NCI-H1092 treated with DMSO at 0.1 percent for 48 hours (cell line): ENCODE measurements at regions not wholly inside any gene's neighbourhood (a gene's known extent, or its start where the extent isn't known, plus 50 kb on each side); places are given as distances from the start of the nearest gene placed in this dataset.

ENCODE experiments used
- DNase-seq: peaks from one replicate; lab custom pipeline; 2025; lab: John Stamatoyannopoulos, UW

DNA sequence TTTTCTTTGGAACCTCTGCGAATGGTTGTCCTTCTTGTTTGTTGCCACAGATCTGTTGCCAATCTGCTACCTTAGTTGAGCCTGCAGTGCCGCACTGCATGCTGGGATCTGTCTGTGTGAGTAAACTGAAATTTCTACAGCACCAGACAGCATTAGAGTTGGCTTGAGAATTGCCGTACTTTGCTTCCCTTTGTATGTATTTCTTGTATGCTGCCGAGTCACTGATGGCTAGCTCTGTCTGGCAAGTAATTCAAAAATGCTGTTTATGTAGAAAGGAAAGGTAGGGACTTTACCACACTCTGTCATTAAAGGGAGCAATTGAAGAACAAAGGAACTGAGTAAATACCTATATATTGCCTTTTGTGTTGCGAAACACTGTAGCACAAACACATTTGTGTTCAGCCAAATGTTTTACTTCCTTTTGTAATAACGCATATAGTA, 857.4 kb downstream of the USP25 start:
- DNase-seq, result peak; percentile 42

DNA sequence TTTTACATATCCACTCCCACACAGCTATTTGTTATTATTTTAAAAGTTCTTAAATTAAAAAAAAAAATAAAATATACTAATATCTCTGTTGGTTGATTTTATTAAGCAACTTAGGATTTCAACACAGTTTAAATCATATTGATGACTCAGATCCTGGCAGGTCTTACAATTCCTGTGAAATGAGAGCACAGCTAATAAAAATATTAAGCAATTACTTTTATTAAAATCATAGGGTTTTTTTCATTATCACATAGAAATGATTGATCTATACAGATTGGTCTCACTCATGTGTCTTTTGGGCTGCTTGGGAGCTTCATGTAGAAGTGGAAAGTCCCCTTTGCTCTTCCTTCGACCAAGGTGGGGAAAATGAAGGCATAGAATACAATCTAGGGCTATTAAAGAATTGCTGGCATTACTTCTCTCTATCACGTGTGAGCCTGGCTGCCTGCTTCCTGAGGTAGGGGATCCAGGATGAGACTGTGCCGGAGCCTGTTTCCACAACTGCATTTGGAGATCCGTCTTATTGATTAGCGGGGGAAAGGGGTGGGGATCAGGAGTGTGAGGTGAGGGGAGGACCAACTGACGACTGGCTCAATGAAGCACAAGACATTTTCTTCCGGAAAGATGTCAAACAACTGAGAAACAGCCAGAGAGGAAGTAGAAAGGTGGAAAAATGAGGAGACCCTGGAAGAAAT, 858.0 kb downstream of the USP25 start:
- peak; percentile 29 for DNase-seq

DNA sequence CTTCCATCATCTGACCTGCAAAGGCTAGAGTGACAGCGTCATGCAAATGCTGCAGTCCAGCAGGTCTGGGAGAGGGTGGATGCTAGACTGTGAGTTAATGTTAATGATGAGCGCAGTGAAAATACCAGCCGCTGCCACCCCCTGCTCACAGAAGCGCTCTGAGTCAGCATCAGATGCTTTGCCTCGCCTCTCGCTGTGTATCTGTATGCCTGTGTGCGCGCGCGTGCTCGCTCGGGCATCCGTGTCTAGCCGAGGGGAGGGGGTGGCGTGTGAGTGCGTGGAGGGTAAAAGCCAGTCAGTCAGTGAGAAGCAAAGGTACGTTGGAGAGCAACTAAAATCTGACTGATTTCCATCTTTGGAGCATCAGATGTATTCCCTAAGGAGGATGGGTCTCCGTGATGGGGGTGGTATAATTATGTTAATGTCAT, 858.7 kb downstream of the USP25 start:
- peak; percentile 61 for DNase-seq

DNA sequence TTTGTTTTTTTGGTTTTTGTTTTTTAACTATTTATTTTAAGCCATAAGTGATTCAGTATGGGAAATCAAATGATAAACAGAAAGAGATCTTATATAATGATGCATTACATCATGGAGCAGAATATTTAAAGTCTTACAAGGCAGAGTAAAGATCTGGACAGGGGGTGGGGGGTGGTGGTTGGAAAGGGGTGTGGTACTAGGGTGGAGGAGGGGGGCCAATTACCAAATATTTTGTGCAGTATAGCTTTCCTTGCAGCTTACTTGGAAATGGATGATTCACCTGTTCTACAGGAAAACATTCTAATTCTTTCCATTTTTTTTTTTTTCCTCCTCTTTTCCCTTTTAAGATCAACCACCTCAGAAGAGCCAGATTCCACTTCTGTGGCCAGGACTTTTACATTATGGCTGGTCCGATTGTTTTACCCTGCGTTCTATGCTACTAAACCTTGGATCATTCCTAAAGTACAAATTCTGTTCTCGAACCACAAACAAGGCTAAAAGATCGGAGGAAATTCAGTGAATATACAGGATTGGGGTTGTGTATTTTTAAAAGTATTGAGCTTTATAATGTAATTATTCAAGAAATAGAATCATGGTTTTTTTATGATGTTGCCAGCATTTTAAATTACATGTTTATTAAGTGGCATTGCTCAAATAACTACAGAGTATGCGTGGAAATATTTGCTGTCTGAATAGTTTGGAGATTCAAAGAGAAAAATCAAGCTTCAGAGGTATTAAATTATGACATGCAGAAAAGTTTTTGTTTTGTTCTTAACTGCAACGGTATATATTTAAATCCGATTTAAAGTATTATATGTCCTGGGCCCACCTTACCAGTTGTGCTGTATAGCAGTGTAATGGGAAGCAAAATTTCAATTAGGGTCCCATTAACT, 859.5 kb downstream of the USP25 start:
- DNase-seq, result no peak

DNA sequence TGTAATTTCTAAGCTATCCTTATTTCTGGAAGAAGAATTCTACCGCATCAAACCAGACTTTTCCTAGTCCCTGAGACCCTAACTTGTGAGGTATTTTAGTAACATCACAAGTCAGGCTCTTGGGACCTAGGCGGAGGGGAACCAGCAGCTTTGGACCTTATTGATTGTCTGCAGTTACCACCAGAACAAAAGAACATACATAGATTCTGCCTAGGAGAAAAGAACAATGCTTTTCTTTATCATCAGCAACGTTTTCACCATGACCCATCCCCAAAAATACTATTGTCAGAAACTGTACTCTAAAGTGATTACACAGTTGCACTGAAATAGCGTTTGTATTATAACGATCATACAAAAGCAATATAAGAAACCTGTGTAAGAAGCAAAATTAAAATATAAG, 860.4 kb downstream of the USP25 start:
- no peak for DNase-seq

DNA sequence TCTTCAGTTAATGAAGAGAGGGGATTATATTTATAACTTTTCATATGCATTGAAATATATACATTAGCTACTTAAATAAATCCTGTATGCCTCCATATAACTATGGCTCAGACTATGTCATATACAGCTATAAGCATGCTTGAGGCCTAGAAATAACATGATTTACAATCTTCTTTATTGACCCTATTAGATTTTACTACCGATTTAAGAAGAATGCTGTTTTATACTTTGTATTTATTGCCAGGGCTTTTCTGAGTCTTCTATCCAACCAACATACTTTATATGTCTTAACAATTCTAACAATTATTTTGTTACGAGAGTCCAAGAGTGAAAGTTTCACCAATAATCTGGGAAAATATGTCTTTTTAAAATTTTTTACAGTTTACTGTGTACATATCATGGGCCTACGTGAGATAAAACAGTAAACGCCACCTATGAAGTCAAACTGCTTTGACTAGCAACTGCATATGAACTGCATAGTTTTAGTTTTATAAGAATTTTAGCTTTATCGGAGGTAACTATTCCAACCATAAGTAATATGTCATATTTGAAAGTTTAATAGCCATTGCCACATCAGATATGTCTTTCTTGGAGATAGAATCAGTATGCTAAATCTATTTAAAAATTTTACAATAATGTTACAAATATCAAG, 861.0 kb downstream of the USP25 start:
- DNase-seq, result no peak

DNA sequence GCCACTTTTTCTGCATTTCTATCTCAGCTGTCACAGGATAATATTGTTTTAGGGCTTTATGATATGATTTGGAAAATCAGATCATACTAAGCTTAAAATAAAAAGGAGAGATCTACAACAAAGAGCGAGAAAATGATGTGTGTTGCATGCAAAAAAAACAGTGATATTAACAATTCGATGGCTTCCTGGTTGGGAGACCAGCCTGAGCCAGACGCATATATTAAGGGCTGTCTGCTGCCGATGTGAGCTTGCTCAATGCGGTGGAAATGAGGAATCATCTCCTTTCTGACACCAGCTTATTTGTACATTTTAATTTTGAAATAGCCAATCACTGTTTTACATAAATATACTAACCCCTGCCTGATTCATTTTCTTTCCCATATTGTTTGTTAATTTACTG, 862.6 kb downstream of the USP25 start:
- DNase-seq, result no peak

DNA sequence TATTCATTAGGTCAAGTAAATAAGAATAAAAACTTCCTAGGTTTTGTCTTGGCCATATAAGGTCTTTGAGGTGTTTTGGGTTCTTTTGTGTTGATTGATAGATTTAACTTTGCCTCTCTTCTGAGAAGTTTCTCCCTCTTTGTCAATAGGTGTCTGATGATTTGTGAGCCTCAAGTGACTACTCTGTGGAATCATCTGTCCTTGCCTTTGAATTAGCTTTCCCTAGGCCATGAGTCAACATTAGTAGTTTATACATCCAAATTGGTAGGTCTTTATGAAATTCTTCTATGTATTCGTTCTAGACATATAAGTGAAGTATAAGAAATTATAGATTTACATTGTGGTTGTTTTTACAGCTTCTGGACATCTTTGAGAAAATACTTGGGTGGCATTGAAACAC, 864.4 kb downstream of the USP25 start:
- no peak for DNase-seq

DNA sequence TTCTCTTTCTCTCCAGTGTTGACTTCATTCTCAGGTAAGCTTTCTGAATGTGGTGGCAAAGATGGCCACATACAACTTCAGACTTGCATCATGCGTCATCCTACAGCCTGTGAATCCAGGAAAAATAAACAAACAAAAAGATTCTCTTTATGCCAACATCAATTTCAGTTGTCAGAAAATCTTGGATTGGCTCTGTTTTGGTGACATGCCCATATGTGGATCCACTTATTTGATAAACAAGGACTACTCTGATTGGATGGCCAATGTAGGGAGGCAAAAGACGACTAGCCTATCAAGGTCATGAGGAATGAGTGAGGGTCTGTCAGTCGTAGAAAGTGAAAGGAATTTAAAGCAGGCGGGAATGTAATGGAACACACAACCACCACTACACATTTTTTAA, 866.6 kb downstream of the USP25 start:
- no peak for DNase-seq

DNA sequence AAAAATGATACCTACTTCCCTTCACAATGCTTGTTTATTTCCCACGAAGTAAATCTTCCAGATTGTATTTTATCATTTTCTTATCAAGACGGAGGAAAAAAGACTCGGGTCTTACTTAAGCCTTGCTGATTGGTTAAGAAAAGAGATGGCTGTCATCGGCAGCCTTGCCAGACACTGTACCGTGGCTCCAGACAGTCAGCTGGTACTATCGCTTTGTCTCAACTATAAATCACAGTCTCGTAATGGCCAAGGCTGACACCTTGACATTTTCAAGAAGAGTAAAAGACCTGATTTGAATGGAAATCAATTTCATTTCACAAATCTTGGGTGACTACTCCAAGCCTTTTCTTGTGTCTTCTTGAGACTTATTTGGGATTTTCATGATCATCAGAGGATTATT, 868.0 kb downstream of the USP25 start:
- DNase-seq, result no peak

DNA sequence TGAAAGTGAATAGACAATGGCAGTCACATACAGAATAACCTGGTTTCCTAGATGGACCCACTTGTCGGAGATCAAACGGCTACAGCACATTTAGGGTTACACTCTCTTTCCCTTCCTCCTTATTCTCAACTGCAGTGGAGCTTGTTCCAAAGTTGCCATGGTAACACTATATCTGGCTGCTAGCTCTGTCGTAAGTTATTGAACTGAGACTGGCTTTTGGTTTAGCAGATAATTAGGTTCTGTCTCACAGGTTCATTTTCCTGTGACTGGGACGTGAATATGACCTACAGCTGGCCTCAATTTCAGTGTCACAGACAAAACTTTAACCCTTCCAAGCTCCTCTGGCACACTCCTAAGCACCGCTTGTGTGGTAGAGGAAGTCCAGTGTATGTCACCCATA, 875.8 kb downstream of the USP25 start:
- no peak for DNase-seq

DNA sequence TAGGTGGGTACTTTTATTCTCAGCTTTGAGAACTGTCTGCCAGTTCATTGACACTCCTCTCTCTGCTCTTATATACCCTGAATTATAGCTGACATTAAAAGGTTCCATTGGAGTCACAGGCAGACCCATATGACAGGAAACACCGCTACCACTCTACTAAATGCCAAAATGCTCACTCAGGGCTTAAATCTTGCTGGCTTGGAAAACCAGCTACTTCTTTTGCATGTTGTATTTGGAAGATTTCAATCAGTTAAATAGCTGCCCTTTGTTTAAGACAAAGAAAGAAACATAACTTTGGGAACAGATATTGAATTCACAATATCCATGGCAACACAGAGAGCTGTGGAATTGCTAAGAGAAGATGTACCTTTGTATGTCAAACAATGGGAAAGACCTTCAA, 876.5 kb downstream of the USP25 start:
- DNase-seq, result no peak

DNA sequence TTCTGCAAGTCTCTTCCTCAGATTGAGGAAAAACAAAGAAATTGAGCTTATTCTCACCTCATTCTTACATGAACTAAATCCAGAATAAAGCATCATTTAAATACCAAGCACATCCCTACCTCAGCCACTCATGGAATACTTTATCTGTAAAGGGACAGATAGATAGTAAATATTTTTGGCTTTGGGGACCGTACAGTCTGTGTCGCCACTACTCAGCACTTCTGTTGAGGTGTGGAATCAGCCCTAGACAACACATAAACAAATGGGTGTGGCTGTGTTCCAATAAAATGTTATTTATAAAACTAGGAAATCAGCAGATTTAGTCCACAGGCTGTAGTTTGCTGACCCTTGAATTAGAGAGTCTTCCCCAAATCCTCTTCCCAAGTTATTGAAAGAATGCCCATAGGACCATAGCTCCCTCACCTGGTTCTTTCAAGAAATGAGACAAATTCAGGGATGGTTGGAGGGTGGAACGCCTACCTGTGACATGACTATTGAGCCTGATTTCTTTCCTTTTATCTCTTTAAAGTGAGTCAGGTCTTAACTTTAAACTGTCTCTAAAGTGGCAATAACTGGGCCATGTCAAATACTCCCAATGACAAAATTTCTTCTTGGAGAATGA, 878.5 kb downstream of the USP25 start:
- no peak for DNase-seq

DNA sequence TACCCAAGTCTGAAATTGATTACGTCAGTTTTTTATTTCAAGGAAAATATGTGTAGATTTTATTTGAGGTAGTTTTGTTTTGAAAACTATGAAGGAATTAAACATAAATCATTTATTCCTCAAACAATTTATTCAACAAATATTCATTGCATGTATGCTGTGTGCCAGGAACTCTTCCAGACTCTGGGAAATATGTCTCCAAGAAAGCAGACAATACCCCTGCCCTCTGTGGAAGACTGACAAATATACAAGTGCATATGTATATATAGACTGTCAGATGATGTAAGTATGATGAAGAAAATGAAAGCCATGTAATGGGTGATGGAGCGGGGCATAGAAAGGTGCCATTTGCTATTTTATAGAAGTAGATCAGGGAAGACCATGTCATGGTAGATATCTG, 889.5 kb downstream of the USP25 start:
- DNase-seq, result no peak

DNA sequence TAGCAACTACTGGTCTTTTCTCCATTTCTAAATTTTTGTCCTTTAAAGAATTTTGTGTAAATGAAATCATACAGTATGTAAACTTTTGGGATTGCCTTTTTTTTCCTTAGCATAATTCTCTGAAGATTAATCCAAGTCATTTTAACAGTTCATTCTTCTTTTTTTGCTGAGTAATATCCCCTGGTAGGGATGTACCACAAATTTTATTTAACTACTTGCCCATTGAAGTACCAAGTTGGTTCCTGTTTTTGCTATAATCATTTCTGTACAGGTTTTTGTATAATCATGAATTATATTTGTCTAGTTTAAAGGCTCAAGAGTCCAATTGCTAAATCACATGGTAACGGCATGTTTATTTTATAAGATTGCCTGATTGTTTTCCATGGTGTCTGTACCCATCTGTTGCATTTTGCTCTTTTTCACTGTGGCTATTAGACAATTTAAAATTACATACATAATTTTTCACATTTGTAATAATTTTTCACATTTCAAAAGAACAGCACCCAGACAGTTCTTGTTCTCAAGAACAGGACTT, 891.1 kb downstream of the USP25 start:
- DNase-seq, result no peak

DNA sequence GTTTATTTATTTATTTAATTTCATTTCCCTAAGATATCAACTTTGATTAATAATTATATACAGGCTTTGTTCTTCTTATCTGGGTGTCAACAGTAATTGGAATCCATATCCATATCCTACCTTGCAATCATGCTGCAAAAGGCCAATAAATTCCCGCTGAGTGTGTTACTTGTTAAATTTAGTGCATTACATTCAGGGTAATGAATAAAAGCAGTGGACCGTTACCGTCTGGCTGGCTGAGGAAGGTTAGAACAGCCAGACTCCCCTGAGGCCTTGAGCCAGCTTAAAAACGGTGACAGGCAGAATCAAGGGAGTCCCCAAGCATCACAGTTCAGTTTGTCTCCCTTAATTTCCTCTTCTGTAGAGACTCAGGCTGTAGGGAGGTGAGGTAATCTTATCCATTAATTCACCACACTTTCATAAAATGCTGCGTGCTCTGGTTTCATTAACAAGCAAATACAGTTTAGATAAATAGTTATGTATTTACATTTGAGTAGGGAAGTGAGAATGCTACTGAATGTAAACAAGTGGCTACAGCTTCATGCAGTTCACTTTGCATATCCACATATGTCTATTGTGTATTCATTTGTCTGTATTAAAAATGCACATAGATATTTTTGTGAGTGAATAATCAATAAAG, 888.2 kb upstream of the CXADR start:
- peak; percentile 82 for DNase-seq

DNA sequence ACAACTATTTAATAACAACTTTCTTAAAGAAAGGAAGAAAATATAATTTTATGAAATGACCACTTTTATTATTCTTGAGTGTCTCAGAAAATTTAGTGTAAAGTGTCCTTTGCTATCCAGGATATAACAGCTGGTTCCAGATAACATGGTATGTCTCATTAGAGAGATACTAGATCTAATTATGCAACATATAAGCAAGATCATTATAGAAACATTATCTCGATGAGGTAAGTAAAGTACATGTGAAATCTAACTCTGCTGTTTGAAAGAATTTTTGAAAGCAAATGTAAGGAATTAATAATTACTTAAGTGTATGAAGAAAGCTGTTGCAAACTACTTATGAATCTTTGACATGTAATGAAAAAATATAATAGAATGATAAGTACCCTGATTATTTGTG, 887.4 kb upstream of the CXADR start:
- no peak for DNase-seq

DNA sequence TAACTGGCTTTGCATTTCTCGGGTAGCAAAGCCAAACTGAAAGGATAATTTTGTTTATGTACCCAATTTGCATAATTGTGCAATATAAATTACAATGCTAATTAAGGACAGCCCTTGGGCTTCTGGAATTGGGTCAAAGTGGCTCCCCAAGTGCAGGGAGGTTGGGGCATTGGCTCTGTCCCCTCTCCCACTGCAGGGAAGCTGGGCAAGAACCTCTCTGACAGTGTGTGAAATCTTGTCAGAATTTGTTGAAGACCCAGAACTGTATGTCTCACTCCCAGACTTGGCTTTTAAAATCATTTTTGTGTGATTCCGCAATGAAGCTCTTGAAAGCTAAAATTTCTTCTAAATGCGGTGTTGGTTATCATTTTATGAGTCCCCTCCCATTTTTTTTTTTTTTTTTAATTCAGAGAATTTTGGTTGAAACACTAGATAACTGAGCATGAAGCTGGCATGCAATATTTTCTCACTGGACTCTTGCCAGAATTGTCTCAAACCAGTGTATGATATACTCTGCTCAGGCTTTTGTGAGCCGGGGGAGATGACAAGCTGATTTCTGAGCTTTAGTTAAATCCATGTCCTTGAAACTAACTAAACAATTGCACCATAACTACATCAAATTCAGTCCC, 878.9 kb upstream of the CXADR start:
- DNase-seq, result peak; percentile 56

DNA sequence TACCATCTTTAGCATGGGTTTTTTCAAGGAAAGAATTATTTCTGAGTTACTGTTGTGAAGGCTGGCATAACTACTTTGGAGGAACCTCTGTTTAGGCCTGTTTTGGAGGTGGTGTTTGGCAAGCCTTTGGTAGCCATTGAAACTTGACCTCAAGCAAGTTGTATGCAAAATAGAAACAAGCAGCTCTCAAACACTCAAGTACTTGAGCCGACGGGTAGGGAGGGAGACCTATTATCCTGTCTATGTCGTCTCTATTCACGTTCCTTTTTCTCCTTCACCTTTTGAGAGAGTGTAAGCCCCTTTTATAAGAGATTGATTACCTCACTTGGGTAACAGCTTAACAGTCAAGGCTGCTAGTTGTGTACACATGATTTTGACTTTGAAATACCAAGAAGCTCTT, 878.3 kb upstream of the CXADR start:
- DNase-seq, result peak; percentile 70

DNA sequence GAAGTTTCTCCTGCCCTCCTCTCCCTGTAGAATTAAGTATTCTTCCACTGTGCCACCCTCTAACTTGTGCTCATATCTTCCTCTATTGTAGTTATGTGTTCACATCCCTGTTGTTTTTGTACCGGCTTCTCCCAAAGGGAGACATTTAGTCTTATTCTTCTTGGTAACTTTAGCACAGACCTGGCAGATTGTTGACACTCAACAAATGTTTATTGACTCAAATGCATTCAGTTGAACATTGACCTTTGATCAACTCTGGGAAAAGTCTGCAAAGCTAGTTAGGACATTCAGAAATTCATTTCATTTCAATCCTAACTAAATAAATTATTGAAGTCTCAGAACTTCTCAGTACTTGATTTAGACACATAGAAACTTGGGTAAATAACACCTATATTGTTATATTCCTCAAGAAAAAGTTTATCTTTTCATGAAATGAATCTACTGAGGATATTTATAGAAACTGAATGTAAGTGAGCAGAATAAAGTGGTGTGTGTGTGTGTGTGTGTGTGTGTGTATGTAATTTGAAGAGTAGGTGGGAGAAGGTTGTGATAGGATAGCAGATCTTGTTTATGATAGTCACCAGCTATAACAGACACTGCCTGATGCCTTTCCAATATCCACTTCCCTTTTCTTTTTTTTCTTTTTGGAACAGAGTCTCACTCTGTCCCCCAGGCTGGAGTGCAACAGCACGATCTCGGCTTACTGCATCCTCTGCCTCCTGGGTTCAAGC, 872.4 kb upstream of the CXADR start:
- DNase-seq, result no peak

DNA sequence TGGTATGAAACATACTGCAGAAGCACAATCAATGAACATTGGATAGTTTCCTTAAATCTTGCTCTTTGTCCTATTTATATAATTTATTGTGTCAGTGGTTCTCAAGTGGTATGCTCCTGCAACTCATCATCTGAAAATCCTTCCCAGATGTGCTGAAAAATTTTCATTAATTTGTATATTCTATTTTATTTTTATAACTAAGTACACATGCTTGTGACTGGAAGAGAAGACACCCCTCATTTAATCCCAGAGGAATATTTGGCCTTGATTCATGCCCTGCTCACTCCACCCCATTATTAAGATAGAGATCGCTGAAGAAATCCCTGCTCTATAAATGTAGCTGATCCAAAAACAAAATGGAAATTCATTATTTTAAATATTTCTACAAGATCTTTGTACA, 870.5 kb upstream of the CXADR start:
- DNase-seq, result no peak
